Lung (tissue), 11 donors: ENCODE measurements at regions not wholly inside any gene's neighbourhood (a gene's known extent, or its start where the extent isn't known, plus 50 kb on each side); places are given as distances from the start of the nearest gene placed in this dataset.

ENCODE experiments used
- ATAC-seq: fragments of 200-7000 bp; cut with Tn5 transposase; one replicate; pipeline ENCODE4 v1.9.1; 2020; ENCODE audit warnings: moderate number of reproducible peaks; ENCODE audit not compliant: insufficient read depth, low FRiP score
- DNase-seq, 3 donors: peaks; one replicate each; pipeline ENCODE4 v3.0.0-alpha.2; 2013 to 2017
- H3K27ac ChIP-seq, 2 donors: one replicate each; pipeline ENCODE4 v1.5.1; 2013; ENCODE audit warnings: mild to moderate bottlenecking in 2 of 2, moderate library complexity in 2 of 2, control low read depth in 1 of 2, inconsistent platforms in 1 of 2, low read depth in 1 of 2, low read length in 1 of 2
- H3K27me3 ChIP-seq, 3 donors: one replicate each; pipeline ENCODE4 v1.5.1; 2013; ENCODE audit warnings: low read length in 2 of 3; ENCODE audit not compliant: control insufficient read depth in 3 of 3, insufficient read depth in 3 of 3
- H3K36me3 ChIP-seq, 4 donors: one replicate each; pipeline ENCODE4 v1.5.1; 2013; ENCODE audit warnings: low read length in 4 of 4, mild to moderate bottlenecking in 1 of 4, moderate library complexity in 1 of 4; ENCODE audit not compliant: control insufficient read depth in 4 of 4, insufficient read depth in 4 of 4
- H3K4me1 ChIP-seq, 5 donors: one replicate each; pipeline ENCODE4 v1.5.1; 2013; ENCODE audit warnings: low read length in 5 of 5, mild to moderate bottlenecking in 2 of 5, moderate library complexity in 1 of 5; ENCODE audit not compliant: control insufficient read depth in 5 of 5, insufficient read depth in 5 of 5
- H3K4me3 ChIP-seq: one replicate; pipeline ENCODE4 v1.5.1; 2013; ENCODE audit warnings: mild to moderate bottlenecking, control low read depth, moderate library complexity
- H3K9ac ChIP-seq, 2 donors: one replicate each; pipeline ENCODE4 v1.5.1; 2013; ENCODE audit warnings: low read length in 2 of 2, control low read depth in 1 of 2; ENCODE audit not compliant: insufficient read depth in 1 of 2
- H3K9me3 ChIP-seq, 4 donors: one replicate each; pipeline ENCODE4 v1.5.1; 2013; ENCODE audit warnings: low read length in 3 of 4, mild to moderate bottlenecking in 1 of 4, moderate library complexity in 1 of 4; ENCODE audit not compliant: control insufficient read depth in 4 of 4, insufficient read depth in 3 of 4
- WGBS, 2 donors: extraction: QIAGEN DNeasy Blood & Tissue Kit; methylation state at CpG; one replicate each; pipeline ENCODE4 v1.1.7; 2013; 5-methylcytosine and 5-hydroxymethylcytosine counted together
- TF ChIP-seq, protein P1 (sequence below): IDR thresholded peaks from 2 replicates; pipeline ENCODE4 v1.5.1; 2012; ENCODE audit warnings: mild to moderate bottlenecking; ENCODE audit errors: control extremely low read depth, extremely low read depth
- donor health status: control.
- donor health status: control.
- donor health status: Bipolar disorder and iron deficiency.
- donor health status: healthy.
- donor health status: DM: yes; HTN: yes; CAD: no.

DNA sequence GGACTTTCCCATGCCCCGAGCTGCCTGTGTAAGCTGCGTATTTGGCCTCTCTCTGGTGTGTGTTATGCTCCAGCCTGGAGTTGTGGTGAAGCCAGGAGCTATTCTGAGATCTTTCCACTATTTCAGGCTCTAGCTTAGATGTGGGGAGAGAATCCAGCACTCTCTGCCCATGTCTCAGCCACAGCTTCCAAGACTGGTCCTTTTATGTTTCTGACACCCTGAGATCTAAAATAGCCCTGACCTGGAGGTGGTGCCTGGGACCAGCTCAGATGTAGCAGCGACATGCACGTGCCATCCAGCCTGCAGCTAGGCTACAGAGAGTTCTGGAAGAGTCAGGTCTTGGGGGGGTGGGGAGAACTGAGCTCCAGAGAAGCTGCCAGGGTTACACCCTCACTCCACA lies 76.5 kb downstream of the TENT5C start:
- TF ChIP-seq, protein P1, sequence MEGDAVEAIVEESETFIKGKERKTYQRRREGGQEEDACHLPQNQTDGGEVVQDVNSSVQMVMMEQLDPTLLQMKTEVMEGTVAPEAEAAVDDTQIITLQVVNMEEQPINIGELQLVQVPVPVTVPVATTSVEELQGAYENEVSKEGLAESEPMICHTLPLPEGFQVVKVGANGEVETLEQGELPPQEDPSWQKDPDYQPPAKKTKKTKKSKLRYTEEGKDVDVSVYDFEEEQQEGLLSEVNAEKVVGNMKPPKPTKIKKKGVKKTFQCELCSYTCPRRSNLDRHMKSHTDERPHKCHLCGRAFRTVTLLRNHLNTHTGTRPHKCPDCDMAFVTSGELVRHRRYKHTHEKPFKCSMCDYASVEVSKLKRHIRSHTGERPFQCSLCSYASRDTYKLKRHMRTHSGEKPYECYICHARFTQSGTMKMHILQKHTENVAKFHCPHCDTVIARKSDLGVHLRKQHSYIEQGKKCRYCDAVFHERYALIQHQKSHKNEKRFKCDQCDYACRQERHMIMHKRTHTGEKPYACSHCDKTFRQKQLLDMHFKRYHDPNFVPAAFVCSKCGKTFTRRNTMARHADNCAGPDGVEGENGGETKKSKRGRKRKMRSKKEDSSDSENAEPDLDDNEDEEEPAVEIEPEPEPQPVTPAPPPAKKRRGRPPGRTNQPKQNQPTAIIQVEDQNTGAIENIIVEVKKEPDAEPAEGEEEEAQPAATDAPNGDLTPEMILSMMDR, result no peak
- ATAC-seq, result no peak
- no peaks in the 10 kb centered on the region for H3K36me3 ChIP-seq
- H3K27ac ChIP-seq, result peak overlapping the region in 1 of 2 donors; percentile 76
- H3K4me3 ChIP-seq, result no peak overlapping the region
- H3K27me3 ChIP-seq, result no peaks in the 10 kb centered on the region
- H3K9me3 ChIP-seq, result no peaks in the 10 kb centered on the region
- H3K4me1 ChIP-seq, result peaks cover 0 to 8% (median 0%) of the 10 kb centered on the region in 5 donors
- no peak for DNase-seq
- no peak overlapping the region for H3K9ac ChIP-seq
- 82 to 87% methylated on average over 4 of the region's 4 CpGs for WGBS, 2 donors

DNA sequence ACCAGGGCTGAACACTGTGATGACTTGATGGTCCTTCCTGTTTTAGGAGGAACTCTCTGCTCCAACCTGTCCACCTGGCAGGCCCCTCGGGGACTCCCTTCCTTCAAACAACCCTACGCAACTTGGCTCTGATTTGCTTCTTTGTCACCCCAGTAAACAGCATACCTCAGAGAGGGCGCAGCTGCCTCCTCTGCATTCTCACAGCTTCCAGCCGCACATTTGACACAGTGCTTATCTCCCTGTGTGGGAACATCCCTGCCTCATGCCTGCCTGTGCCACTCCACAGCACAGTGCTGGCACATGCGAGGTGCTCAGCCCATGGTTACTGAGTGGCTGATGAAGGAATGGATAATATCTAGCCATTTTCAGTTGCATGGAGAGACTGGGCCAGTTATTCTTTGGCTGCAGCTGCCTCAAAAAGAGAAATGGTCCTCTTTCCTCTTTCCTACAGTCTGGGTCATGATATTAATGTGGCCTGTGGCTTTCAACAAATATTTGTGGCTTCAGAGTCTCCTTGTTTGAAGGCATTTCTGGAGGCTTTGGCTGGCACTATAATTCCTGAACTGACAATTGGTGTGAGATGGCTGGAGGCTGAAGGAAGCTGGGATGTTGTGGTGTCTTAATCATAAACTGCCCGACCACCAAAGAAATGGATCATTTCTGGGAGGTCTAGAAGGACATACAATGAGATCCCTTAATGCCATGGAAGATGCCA lies 77.9 kb downstream of the TENT5C start:
- DNase-seq, result no peak
- Histone ChIP-seq H3K27me3 (no peaks in the 10 kb centered on the region), H3K9me3 (no peaks in the 10 kb centered on the region), H3K36me3 (no peaks in the 10 kb centered on the region), H3K27ac (peak overlapping the region in 1 of 2 donors; percentile 12), H3K9ac (no peak overlapping the region), H3K4me3 (no peak overlapping the region), H3K4me1 (peaks cover 0 to 3% (median 0%) of the 10 kb centered on the region in 5 donors)
- ATAC-seq, result no peak
- TF ChIP-seq, protein P1, result no peak
- WGBS, 2 donors, result 87 to 89% methylated on average over 6 of the region's 6 CpGs

DNA sequence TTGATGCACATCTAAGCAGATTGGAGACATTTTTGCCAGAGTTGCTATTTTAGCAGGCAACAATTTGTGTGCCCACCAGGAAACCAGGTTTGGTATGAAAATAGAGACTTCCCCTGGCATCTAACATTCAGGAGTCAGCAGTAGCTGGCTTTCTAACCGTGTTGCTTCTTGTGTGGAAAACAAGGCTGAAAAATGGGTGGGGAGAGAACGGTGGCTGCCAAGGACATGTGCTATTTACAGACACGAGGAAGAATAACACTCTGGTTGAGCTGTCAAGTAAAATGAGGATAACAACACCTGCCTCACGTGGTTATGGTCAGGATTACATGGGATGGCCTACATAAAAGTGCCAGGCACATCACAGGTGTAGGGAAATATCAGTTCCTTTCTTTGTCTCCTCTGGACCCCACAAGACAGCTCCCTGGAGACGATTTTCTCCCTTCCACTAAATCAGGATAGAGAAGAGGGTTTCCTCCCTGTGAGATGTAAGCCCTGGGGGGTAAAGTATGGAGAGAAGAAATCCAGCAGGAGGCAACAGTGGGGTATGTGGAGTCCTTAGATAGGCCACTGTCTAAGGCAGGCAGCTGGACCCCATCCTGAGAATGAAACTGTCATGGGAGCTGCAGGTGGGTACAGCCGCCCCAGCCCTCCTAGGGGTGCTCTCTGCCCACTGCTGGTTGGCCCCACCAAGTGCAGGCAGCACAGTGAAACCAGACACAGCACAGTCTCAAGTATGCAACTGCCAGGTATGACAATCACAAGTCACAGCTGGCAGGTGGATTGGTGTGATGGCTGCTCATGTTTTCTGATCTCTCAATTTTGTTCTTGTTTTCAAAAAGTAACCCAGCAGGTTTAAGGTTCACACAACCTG lies 80.3 kb downstream of the TENT5C start:
- DNase-seq (no peak), ATAC-seq (no peak)
- TF ChIP-seq, protein P1, result no peak
- peaks cover 0 to 3% (median 0%) of the 10 kb centered on the region in 5 donors for H3K4me1 ChIP-seq
- no peaks in the 10 kb centered on the region for H3K36me3 ChIP-seq
- peak overlapping the region in 1 of 2 donors; percentile 7 for H3K27ac ChIP-seq
- H3K27me3 ChIP-seq, result peaks cover 0 to 2% (median 0%) of the 10 kb centered on the region in 3 donors
- H3K9me3 ChIP-seq, result no peaks in the 10 kb centered on the region
- H3K9ac ChIP-seq, result no peak overlapping the region
- H3K4me3 ChIP-seq, result no peak overlapping the region
- 71% methylated on average over 6 of the region's 6 CpGs for WGBS, 2 donors
